ENCODE measurements at regions not wholly inside any gene's neighbourhood (a gene's known extent, or its start where the extent isn't known, plus 50 kb on each side); places are given as distances from the start of the nearest gene placed in this dataset.

DNA sequence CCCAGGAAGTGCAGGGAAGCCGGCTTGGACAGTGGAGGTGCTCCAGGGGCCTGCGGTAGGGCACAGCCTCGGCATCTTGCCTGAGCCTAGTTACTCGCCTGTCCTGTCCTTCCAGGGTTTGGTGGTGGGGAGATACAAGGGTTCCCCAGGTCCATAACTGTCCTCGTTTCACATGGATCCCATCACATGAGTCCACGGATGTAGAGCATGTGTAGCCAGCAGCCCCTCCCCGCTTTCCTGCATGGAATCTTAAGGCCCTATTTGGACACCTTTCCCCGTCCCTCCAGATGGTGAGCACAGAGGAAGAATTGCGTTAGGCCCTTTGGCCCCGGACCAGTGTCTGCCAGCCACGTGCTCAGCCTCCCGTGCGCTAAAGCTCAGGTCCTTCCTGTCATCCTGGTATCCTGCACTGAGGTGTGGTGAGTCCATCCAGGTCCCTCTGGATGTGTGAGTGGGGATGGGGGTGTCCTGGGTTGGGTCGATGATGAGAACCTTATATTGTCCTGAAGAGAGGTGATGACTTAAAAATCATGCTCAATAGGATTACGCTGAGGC, 230.4 kb downstream of the SNRPN start:
- H3K4me3 Mint-ChIP-seq = no peak overlapping the region
- no peaks in the 10 kb centered on the region for H3K27me3 Mint-ChIP-seq
- H3K27ac Mint-ChIP-seq = no peak overlapping the region
- no peaks in the 10 kb centered on the region for H3K4me1 Mint-ChIP-seq
- H3K36me3 Mint-ChIP-seq (ENCODE audit: low read depth) = no peaks in the 10 kb centered on the region
- DNase-seq = no peak
- no peak for ATAC-seq
- no peaks in the 10 kb centered on the region for H3K9me3 ChIP-seq (ENCODE audit: control insufficient read depth, low read length, poor library complexity, severe bottlenecking)

DNA sequence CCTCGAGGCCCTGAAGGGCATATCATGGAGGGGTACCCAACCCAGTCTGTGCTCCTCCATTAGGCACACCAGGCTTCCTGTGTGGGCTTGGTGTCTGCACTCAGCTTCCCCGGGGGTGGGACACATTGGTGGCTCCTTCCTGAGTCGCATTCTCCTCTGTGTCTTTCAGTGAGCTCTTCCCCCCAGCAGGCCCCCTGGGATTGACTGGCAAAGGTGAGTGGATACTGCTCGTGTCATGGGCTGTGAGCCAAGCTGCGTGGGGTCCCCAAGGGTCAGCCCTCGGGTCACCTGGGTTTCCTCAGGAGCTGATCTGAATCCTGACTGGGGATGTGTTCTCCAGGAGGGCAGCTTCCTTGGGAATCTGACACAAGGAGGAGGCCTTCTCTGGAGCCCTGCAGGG, 231.0 kb downstream of the SNRPN start:
- no peaks in the 10 kb centered on the region for H3K4me1 Mint-ChIP-seq
- DNase-seq (no peak), ATAC-seq (no peak)
- H3K9me3 ChIP-seq (ENCODE audit: control insufficient read depth, low read length, poor library complexity, severe bottlenecking) = no peaks in the 10 kb centered on the region
- H3K36me3 Mint-ChIP-seq (ENCODE audit: low read depth) = no peaks in the 10 kb centered on the region
- H3K27ac Mint-ChIP-seq = no peak overlapping the region
- H3K27me3 Mint-ChIP-seq = no peaks in the 10 kb centered on the region
- no peak overlapping the region for H3K4me3 Mint-ChIP-seq

DNA sequence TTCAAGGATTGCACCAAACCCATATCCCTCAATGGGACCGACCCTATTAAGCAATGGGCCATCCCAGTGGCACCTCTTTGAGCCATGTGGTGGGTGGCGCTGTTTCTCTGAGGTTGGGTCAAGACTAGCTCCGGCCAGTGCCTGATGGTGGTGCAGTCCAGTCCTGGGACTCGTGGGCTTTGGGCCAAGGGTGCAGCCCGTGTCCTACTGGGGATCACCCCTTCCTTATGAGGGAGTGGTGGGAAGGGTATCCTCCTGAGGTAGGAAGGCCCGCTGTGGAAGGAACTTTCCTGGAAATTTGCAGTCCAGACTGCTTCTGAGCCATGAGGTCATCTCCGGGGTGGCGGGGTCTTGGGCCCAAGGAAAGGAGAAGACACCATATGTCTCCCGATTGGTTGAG, 231.6 kb downstream of the SNRPN start:
- no peak overlapping the region for H3K4me3 Mint-ChIP-seq
- no peak for ATAC-seq
- no peaks in the 10 kb centered on the region for H3K4me1 Mint-ChIP-seq
- no peak overlapping the region for H3K27ac Mint-ChIP-seq
- DNase-seq = no peak
- H3K27me3 Mint-ChIP-seq = no peaks in the 10 kb centered on the region
- H3K36me3 Mint-ChIP-seq (ENCODE audit: low read depth) = no peaks in the 10 kb centered on the region
- H3K9me3 ChIP-seq (ENCODE audit: control insufficient read depth, low read length, poor library complexity, severe bottlenecking) = no peaks in the 10 kb centered on the region

DNA sequence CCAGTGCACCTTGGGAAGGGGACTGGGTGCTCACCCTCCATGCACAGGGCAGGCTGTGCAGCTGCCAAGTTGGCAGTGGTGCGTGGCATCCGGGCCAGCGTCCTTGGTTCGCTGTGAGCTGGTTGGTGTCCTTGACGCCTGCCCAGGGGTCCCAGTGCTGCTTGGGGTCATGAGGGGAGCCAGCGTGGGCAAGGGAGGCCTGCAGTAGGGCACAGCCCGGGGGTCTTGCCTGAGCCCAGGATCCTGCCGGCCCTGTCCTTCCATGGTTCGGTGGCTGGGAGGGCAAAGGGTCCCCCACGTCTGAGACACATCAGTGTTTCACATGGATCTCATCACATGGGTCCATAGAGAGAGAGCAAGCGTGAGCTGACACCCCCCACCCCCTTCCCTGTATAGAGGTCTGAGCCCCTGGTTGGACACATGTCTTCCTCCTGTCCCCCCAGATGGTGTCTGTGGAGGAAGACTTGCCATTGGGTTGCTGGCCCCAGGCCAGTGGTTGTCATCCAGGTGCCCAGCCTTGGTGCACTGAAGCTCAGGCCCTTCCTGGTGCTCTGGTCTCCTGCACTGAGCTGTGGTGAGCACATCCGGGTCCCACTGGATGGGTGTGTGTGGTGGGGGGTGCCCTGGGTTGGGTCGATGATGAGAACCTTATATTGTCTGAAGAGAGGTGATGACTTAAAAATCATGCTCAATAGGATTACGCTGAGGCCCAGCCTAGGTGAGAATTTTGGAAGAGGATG, 232.3 kb downstream of the SNRPN start:
- DNase-seq (no peak), ATAC-seq (no peak)
- Mint-ChIP-seq H3K36me3 (ENCODE audit: low read depth) (no peaks in the 10 kb centered on the region), H3K27ac (no peak overlapping the region), H3K27me3 (no peaks in the 10 kb centered on the region), H3K4me3 (no peak overlapping the region), H3K4me1 (no peaks in the 10 kb centered on the region)
- no peaks in the 10 kb centered on the region for H3K9me3 ChIP-seq (ENCODE audit: control insufficient read depth, low read length, poor library complexity, severe bottlenecking)

DNA sequence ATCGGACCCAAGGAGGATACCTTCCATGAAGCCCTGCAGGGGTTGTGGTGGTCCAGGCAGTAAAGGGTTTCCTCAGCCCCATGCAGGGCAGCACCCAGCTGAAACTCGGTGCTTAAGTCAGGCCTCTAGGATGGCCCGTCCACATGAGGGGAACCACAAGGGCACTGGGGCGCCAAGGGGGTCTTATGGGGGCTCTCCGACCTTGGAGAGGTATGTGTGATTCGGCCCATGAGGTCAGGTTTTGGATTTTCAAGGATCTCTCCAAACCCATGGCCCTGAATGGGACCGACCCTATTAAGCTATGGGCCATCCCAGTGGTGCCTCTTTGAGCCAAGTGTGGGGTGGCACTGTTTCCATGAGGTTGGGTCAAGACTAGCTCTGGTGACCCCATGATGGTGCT, 233.3 kb downstream of the SNRPN start:
- H3K27ac Mint-ChIP-seq = no peak overlapping the region
- no peaks in the 10 kb centered on the region for H3K9me3 ChIP-seq (ENCODE audit: control insufficient read depth, low read length, poor library complexity, severe bottlenecking)
- no peaks in the 10 kb centered on the region for H3K27me3 Mint-ChIP-seq
- H3K36me3 Mint-ChIP-seq (ENCODE audit: low read depth) = no peaks in the 10 kb centered on the region
- H3K4me1 Mint-ChIP-seq = no peaks in the 10 kb centered on the region
- DNase-seq (no peak), ATAC-seq (no peak)
- no peak overlapping the region for H3K4me3 Mint-ChIP-seq

DNA sequence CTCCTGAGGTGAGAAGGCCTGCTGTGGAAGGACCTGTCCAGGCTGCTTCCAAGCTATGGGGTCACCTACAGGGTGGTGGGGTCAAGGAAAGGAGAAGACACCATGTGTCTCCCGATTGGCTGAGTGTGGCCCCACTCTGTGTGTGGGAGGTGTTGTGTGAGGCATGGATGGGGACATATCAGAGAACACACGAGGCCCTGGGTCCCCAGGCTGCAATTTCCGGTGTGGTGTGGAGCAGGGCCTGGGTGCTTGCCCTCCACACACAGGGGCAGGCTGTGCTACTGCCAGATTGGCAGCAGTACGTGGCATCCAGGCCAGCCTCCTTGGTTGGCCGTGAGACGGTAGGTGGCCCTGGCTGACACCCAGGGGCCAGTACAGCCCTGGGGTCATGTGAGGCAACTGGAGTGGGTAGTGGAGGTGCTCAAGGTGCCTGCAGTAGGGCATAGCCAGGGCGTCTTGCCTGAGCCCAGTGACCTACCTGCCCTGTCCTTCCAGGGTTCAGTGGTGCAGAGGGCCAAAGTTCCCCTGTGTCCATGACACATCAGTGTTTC, 233.8 kb downstream of the SNRPN start:
- H3K27me3 Mint-ChIP-seq = no peaks in the 10 kb centered on the region
- H3K36me3 Mint-ChIP-seq (ENCODE audit: low read depth) = no peaks in the 10 kb centered on the region
- no peaks in the 10 kb centered on the region for H3K9me3 ChIP-seq (ENCODE audit: control insufficient read depth, low read length, poor library complexity, severe bottlenecking)
- H3K4me3 Mint-ChIP-seq = no peak overlapping the region
- no peak overlapping the region for H3K27ac Mint-ChIP-seq
- ATAC-seq (no peak), DNase-seq (no peak)
- no peaks in the 10 kb centered on the region for H3K4me1 Mint-ChIP-seq

DNA sequence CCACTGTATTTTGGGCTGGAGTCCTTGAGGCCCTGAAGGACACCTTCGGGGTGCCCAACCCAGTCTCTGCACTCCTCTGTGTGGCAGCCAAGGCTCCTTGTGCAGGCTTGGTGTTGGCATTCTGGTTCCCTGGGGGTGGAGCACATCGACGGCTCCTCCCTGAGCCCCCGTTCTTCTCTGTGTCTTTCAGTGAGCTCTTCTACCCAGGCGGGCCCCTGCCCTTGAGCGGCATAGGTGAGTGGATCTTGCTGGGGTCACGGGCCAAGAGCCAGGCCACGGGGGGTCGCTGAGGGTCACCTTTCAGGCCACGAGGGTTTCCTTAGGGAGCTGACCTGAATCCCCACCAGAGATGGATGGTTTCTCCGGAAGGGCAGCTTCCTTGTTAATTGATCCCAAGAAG, 234.8 kb downstream of the SNRPN start:
- Mint-ChIP-seq H3K27me3 (no peaks in the 10 kb centered on the region), H3K4me1 (no peaks in the 10 kb centered on the region), H3K4me3 (no peak overlapping the region), H3K36me3 (ENCODE audit: low read depth) (no peaks in the 10 kb centered on the region), H3K27ac (no peak overlapping the region)
- no peaks in the 10 kb centered on the region for H3K9me3 ChIP-seq (ENCODE audit: control insufficient read depth, low read length, poor library complexity, severe bottlenecking)
- DNase-seq = no peak
- no peak for ATAC-seq

DNA sequence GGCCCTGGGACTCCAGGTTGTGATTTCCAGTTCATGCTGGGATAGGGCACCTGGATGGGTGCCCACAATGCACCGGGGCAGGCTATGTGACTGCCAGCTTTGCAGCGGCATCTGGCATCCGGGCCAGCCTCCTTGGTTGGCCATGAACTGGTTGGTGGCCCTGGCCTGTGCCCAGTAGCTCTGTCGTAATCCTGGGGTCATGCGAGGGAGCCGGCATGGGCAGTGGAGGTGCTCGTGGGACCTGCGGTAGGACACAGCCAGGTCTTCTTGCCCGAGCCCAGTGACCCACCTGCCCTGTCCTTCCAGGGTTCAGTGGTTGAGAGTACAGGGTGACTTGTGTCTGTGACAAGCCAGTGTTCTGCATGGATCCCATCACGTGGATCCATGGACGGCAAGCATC, 237.9 kb downstream of the SNRPN start:
- no peaks in the 10 kb centered on the region for H3K36me3 Mint-ChIP-seq (ENCODE audit: low read depth)
- no peaks in the 10 kb centered on the region for H3K4me1 Mint-ChIP-seq
- DNase-seq (no peak), ATAC-seq (no peak)
- H3K9me3 ChIP-seq (ENCODE audit: control insufficient read depth, low read length, poor library complexity, severe bottlenecking) = no peaks in the 10 kb centered on the region
- H3K4me3 Mint-ChIP-seq = no peak overlapping the region
- H3K27ac Mint-ChIP-seq = no peak overlapping the region
- no peaks in the 10 kb centered on the region for H3K27me3 Mint-ChIP-seq

DNA sequence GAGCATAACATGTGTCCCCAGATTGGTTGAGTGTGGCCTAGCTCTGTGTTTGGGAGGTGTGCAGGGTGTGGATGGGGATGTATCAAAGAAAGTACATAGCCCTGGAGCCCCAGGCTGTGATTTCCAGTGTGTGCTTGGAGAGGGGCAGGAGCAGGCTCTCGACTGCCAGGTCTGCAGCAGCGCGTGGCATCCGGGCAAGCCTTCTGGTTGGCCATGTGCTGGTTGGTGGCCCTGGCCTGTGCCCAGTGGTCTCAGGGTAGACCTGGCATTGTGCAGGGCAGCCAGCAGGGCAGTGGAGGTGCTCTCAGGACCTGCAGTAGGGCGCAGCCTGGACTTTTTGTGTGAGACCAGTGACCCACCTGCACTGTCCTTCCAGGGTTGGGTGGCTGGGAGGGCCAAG, 231.5 kb downstream of the UBE3A start:
- H3K27me3 Mint-ChIP-seq = no peaks in the 10 kb centered on the region
- ATAC-seq (no peak), DNase-seq (no peak)
- no peaks in the 10 kb centered on the region for H3K9me3 ChIP-seq (ENCODE audit: control insufficient read depth, low read length, poor library complexity, severe bottlenecking)
- H3K36me3 Mint-ChIP-seq (ENCODE audit: low read depth) = no peaks in the 10 kb centered on the region
- no peak overlapping the region for H3K27ac Mint-ChIP-seq
- no peaks in the 10 kb centered on the region for H3K4me1 Mint-ChIP-seq
- H3K4me3 Mint-ChIP-seq = no peak overlapping the region

DNA sequence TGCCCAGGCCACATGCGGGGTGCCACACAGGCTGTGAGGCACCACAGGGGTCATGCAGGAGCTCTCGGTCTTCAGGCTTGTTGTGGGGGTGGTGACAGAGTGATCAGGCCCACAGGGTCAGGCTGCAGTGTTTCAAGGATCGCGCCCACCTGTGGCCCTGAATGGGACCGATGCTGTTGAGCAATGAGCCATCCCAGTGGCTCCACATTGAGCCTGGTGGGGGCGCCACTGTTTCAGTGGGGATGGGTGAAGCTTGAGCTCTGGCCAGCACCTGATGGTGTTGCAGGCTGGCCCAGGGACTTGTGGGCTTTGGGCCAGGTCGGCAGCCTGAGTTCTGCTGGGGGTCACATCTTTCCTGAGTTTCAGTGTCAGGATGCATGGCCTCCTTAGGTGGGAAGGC, 230.1 kb downstream of the UBE3A start:
- DNase-seq (no peak), ATAC-seq (no peak)
- Mint-ChIP-seq H3K4me1 (no peaks in the 10 kb centered on the region), H3K27me3 (no peaks in the 10 kb centered on the region), H3K36me3 (ENCODE audit: low read depth) (no peaks in the 10 kb centered on the region), H3K4me3 (no peak overlapping the region), H3K27ac (no peak overlapping the region)
- H3K9me3 ChIP-seq (ENCODE audit: control insufficient read depth, low read length, poor library complexity, severe bottlenecking) = no peaks in the 10 kb centered on the region

DNA sequence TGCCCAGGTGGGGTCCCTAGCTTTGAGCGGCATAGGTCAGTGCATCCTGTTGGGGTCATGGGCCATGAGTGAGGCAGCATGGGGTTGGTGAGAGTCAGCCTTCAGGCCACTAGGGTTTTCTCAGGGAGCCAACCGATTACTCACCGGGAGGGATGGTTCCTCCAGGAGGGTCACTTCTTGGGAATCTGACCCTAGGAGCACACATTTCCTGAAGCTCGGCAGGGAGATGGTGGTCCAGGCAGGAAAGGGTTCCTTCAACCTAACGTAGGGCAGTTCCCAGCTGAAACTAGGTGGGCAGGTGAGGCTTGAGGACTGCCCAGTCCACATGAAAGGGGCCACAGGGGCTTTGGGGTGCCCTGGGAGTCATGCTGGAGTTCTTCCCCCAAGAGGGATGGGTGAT, 218.0 kb downstream of the UBE3A start:
- no peaks in the 10 kb centered on the region for H3K36me3 Mint-ChIP-seq (ENCODE audit: low read depth)
- H3K9me3 ChIP-seq (ENCODE audit: control insufficient read depth, low read length, poor library complexity, severe bottlenecking) = no peaks in the 10 kb centered on the region
- no peaks in the 10 kb centered on the region for H3K4me1 Mint-ChIP-seq
- no peak for ATAC-seq
- H3K4me3 Mint-ChIP-seq = no peak overlapping the region
- DNase-seq = no peak
- no peaks in the 10 kb centered on the region for H3K27me3 Mint-ChIP-seq
- H3K27ac Mint-ChIP-seq = no peak overlapping the region

DNA sequence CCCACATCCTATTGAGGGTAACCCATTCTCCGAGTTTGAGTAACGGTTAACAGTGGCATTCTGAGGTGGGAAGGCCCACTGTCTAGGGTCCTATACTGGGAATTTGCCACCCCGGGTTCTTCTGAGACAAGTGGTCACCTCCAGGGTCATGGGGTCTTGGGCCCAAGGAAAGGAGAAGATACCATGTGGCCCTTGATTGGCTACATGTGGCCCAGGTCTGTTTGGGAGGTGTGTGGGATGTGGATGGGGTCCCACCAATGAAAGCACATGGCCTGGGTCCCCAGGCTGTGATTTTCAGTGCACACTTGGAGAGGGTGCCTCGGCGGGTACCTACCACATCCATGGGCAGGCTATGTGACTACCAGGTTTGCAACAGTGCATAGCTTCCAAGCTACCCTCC, 214.4 kb downstream of the UBE3A start:
- Mint-ChIP-seq H3K4me1 (no peaks in the 10 kb centered on the region), H3K4me3 (no peak overlapping the region), H3K27me3 (no peaks in the 10 kb centered on the region), H3K27ac (no peak overlapping the region), H3K36me3 (ENCODE audit: low read depth) (no peaks in the 10 kb centered on the region)
- ATAC-seq (no peak), DNase-seq (no peak)
- H3K9me3 ChIP-seq (ENCODE audit: control insufficient read depth, low read length, poor library complexity, severe bottlenecking) = peaks cover 3% of the 10 kb centered on the region

DNA sequence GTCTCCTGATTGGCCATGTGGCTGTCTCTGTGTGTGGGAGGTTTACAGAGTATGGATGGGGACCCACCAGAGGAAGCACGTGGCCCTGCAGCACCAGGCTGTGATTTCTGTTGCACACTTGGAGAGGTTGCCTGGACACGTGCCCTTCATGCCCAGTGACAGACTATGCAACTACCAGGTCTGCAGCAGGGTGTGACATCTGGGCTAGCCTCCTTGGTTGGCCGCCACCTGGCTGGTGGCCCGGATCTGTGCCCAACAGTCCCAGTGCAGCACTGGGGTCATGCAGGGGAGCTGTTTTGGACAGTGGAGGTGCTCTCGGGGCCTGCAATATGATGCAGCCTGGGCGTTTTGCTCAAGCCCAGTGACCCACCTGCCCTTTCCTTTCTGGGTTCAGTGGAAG, 212.5 kb downstream of the UBE3A start:
- ATAC-seq = no peak
- H3K27me3 Mint-ChIP-seq = no peaks in the 10 kb centered on the region
- no peaks in the 10 kb centered on the region for H3K36me3 Mint-ChIP-seq (ENCODE audit: low read depth)
- peaks cover 3% of the 10 kb centered on the region for H3K9me3 ChIP-seq (ENCODE audit: control insufficient read depth, low read length, poor library complexity, severe bottlenecking)
- H3K4me3 Mint-ChIP-seq = no peak overlapping the region
- no peak for DNase-seq
- no peaks in the 10 kb centered on the region for H3K4me1 Mint-ChIP-seq
- no peak overlapping the region for H3K27ac Mint-ChIP-seq

DNA sequence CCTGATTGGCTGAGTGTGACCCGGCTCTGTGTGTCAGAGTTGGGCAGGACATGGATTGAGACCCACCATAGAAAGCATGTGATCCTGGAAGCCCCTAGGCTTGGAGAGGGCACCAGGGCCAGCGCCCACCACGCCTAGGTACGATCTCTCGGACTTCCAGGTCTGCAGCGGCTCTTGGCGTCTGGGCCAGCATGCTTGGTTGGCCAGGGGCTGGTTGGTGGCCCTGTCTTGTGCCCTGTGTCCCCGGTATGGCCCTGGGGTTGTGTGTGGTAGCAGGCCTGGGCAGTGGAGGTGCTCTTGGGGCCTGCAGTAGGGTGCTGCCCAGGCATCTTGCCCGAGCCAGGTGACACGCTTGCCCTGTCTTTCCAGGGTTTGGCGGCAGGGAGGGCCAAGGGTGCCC, 210.6 kb downstream of the UBE3A start:
- Mint-ChIP-seq H3K36me3 (ENCODE audit: low read depth) (no peaks in the 10 kb centered on the region), H3K4me3 (no peak overlapping the region), H3K27me3 (no peaks in the 10 kb centered on the region), H3K27ac (no peak overlapping the region), H3K4me1 (no peaks in the 10 kb centered on the region)
- H3K9me3 ChIP-seq (ENCODE audit: control insufficient read depth, low read length, poor library complexity, severe bottlenecking) = peaks cover 3% of the 10 kb centered on the region
- ATAC-seq (no peak), DNase-seq (no peak)

Measured in T-helper 17 cell (primary cell).